ENCODE measurements at regions not wholly inside any gene's neighbourhood (a gene's known extent, or its start where the extent isn't known, plus 50 kb on each side); places are given as distances from the start of the nearest gene placed in this dataset.

DNA sequence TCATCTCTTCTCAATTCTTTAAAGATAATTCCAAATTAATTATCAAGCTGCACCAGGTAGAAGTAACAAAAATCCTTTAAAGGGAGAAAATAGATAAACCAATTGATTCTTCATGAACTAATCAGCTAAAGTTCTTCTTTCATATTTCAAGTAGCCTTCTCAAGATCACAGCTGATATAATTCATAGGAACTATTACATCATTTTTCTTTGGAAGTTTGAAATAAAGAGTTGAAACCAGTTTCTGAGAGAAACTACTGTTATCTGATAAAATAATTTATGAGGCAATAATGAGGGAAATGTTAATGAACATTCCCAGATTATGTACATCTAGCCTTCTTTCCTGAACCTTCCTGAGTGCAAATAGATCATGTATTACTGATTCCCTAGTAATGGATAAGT is 484.9 kb downstream of the METTL4 start:
- no peaks in the 10 kb centered on the region for H3K27me3 ChIP-seq (ENCODE audit: insufficient read depth, low read depth, severe bottlenecking)
- no peak overlapping the region for H3K4me3 ChIP-seq (ENCODE audit: low read depth, low read length)
- H3K36me3 ChIP-seq: no peaks in the 10 kb centered on the region
- no peak overlapping the region for H3K27ac ChIP-seq
- no peaks in the 10 kb centered on the region for H3K9me3 ChIP-seq (ENCODE audit: severe bottlenecking)
- TF ChIP-seq, protein P1, sequence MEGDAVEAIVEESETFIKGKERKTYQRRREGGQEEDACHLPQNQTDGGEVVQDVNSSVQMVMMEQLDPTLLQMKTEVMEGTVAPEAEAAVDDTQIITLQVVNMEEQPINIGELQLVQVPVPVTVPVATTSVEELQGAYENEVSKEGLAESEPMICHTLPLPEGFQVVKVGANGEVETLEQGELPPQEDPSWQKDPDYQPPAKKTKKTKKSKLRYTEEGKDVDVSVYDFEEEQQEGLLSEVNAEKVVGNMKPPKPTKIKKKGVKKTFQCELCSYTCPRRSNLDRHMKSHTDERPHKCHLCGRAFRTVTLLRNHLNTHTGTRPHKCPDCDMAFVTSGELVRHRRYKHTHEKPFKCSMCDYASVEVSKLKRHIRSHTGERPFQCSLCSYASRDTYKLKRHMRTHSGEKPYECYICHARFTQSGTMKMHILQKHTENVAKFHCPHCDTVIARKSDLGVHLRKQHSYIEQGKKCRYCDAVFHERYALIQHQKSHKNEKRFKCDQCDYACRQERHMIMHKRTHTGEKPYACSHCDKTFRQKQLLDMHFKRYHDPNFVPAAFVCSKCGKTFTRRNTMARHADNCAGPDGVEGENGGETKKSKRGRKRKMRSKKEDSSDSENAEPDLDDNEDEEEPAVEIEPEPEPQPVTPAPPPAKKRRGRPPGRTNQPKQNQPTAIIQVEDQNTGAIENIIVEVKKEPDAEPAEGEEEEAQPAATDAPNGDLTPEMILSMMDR (IDR thresholded peaks at IDR 0.05; ENCODE audit: low read depth, low read length): no peak
- DNase-seq: no peak

DNA sequence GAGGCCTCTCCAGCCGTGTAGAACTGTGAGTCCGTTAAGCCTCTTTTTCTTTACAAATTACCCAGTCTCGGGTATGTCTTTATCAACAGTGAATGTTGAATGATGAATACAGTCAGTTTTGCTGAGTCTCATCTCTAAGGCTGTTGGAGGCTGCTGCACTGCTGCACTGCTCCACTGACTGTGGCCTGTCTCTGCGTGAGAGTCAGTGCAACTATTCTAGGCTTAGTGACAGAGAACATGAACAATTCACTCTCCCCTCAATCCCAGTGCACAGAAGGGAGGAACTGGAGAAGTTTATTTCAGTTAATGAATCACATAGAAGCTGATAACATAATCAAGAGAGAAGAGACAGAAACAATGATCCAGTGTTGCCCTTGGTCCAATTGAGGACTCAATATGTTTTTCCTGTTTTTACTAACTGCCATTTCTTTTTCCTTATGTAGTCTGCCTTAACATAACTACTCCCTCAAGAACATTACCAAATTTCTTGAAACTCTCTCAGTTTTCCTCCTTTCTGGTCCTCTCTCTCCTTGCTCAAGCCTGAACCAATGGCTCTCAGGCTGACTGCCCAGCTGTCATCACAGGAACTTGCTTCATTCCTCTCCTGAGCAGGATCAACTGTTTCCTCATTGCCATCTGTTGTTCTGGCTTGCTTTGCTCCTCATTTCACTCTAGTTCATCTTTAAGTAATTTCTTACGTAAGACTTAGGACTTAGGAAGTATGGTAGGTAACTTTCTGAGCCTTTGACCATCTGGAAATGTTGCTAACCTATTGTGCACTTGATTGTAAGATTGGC is 483.2 kb downstream of the METTL4 start:
- Histone ChIP-seq H3K9me3 (ENCODE audit: severe bottlenecking) (no peaks in the 10 kb centered on the region), H3K27ac (peak overlapping the region; percentile 66), H3K27me3 (ENCODE audit: insufficient read depth, low read depth, severe bottlenecking) (no peaks in the 10 kb centered on the region), H3K4me3 (ENCODE audit: low read depth, low read length) (no peak overlapping the region), H3K36me3 (no peaks in the 10 kb centered on the region)
- peak; percentile 63 for DNase-seq
- TF ChIP-seq, protein P1 (IDR thresholded peaks at IDR 0.05; ENCODE audit: low read depth, low read length): no peak

DNA sequence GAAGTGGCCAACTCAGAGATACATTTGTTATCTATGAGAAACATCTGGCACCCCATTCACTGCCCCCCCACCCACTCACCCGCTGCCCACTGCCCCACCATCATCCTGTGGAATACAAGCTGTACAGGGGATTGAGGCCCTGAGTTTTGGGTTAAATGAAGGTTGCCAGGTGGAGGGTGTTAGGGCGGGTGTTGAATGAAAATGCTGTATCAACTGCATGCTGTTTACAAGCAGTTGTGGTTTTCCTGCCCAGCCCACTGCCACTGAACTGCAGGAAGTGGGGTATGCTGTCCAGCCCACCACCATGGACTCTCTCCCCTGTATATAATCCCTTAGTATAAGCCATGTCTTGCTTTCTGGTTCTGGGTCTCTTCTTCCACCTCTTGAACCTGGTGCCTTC is 481.9 kb downstream of the METTL4 start:
- DNase-seq: no peak
- H3K9me3 ChIP-seq (ENCODE audit: severe bottlenecking): no peaks in the 10 kb centered on the region
- TF ChIP-seq, protein P1 (IDR thresholded peaks at IDR 0.05; ENCODE audit: low read depth, low read length): no peak
- H3K27me3 ChIP-seq (ENCODE audit: insufficient read depth, low read depth, severe bottlenecking): no peaks in the 10 kb centered on the region
- no peak overlapping the region for H3K4me3 ChIP-seq (ENCODE audit: low read depth, low read length)
- H3K36me3 ChIP-seq: no peaks in the 10 kb centered on the region
- H3K27ac ChIP-seq: no peak overlapping the region

DNA sequence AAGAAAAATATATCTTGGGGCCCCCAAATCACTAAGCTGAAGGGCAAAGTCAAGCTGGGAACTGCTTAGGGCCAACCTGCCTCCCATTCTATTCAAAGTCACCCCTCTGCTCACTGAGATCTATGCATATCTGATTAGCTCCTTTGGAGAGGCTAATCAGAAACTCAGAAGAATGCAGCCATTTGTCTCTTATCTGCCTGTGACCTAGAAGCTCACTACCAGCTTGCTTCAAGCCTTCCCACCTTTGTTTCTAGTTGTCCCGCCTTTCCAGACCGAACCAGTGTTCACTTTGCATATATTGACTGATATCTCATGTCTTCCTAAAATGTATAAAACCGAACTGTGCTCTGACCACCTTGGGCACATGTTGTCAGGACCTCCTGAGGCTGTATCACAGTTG is 479.4 kb downstream of the METTL4 start:
- Histone ChIP-seq H3K9me3 (ENCODE audit: severe bottlenecking) (no peaks in the 10 kb centered on the region), H3K27me3 (ENCODE audit: insufficient read depth, low read depth, severe bottlenecking) (no peaks in the 10 kb centered on the region), H3K27ac (no peak overlapping the region), H3K4me3 (ENCODE audit: low read depth, low read length) (no peak overlapping the region), H3K36me3 (no peaks in the 10 kb centered on the region)
- TF ChIP-seq, protein P1 (IDR thresholded peaks at IDR 0.05; ENCODE audit: low read depth, low read length): no peak
- no peak for DNase-seq

DNA sequence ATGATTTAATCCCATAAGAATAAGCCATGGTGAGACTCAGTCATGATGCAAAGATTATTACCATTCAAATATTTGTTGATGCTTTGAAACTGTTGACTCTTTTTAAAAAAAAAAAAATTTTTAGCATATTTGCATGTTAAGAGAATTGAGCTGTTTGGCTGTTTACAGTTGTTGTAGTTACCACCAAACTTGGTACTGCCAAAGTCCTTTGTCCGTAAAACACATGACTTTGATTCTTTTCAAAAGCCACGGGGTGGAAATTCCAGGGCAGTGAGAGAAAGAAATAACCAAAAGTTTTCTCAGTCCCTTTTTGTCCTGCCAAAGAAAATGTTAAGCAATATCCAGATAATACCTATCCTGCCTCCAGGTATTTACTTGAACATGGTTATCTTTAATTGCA is 474.8 kb downstream of the METTL4 start:
- DNase-seq: no peak
- H3K27ac ChIP-seq: no peak overlapping the region
- no peaks in the 10 kb centered on the region for H3K9me3 ChIP-seq (ENCODE audit: severe bottlenecking)
- no peaks in the 10 kb centered on the region for H3K36me3 ChIP-seq
- no peak overlapping the region for H3K4me3 ChIP-seq (ENCODE audit: low read depth, low read length)
- TF ChIP-seq, protein P1 (IDR thresholded peaks at IDR 0.05; ENCODE audit: low read depth, low read length): no peak
- H3K27me3 ChIP-seq (ENCODE audit: insufficient read depth, low read depth, severe bottlenecking): no peaks in the 10 kb centered on the region
